ENCODE measurements at regions not wholly inside any gene's neighbourhood (a gene's known extent, or its start where the extent isn't known, plus 50 kb on each side); places are given as distances from the start of the nearest gene placed in this dataset.

DNA sequence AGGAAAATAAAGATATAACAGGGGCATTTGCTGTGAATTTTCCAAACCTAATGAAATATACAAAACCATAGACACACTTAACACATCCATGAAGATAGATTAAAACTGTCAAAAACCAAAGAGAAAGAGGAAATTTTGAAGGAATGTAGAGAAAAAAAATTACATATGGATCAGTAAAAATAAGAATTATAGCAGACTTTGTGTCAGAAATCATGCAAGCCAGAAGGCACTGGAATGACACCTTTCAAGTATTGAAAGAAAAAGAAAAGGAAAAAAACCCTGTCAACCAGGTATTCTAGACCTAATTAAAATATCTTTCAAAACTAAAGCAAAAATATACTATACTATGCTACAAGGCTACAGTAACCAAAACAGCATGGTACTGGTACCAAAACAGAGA, 125.8 kb upstream of the PALMD start:
- TF ChIP-seq, protein P1, sequence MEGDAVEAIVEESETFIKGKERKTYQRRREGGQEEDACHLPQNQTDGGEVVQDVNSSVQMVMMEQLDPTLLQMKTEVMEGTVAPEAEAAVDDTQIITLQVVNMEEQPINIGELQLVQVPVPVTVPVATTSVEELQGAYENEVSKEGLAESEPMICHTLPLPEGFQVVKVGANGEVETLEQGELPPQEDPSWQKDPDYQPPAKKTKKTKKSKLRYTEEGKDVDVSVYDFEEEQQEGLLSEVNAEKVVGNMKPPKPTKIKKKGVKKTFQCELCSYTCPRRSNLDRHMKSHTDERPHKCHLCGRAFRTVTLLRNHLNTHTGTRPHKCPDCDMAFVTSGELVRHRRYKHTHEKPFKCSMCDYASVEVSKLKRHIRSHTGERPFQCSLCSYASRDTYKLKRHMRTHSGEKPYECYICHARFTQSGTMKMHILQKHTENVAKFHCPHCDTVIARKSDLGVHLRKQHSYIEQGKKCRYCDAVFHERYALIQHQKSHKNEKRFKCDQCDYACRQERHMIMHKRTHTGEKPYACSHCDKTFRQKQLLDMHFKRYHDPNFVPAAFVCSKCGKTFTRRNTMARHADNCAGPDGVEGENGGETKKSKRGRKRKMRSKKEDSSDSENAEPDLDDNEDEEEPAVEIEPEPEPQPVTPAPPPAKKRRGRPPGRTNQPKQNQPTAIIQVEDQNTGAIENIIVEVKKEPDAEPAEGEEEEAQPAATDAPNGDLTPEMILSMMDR (IDR thresholded peaks at IDR 0.05): no peak
- no peak for TF ChIP-seq EP300 (IDR thresholded peaks at IDR 0.05)
- TF ChIP-seq POLR2AphosphoS5 (IDR thresholded peaks at IDR 0.05): no peak
- no peak for TF ChIP-seq POLR2A (IDR thresholded peaks at IDR 0.05)

All from suprapubic skin (tissue), 4 donors.